IPS-20b (cell line): ENCODE measurements at regions not wholly inside any gene's neighbourhood (a gene's known extent, or its start where the extent isn't known, plus 50 kb on each side); places are given as distances from the start of the nearest gene placed in this dataset.

Experiments used
- H3K27ac ChIP-seq: one replicate; pipeline ENCODE4 v1.5.1; 2013; ENCODE audit warnings: low read length
- H3K27me3 ChIP-seq: 2 replicates; pipeline ENCODE4 v1.6.1; 2013; ENCODE audit warnings: mild to moderate bottlenecking, low read length, inconsistent platforms; ENCODE audit not compliant: insufficient read depth
- H3K36me3 ChIP-seq: 2 replicates; pipeline ENCODE4 v1.6.1; 2013; ENCODE audit warnings: low read depth, mild to moderate bottlenecking, inconsistent platforms, low read length, moderate library complexity; ENCODE audit not compliant: insufficient read depth
- H3K4me1 ChIP-seq: 2 replicates; pipeline ENCODE4 v1.6.1; 2013; ENCODE audit warnings: mild to moderate bottlenecking, control low read depth, inconsistent platforms, low read length, moderate library complexity; ENCODE audit not compliant: insufficient read depth
- H3K4me3 ChIP-seq: 2 replicates; pipeline ENCODE4 v1.5.1; 2013; ENCODE audit warnings: mild to moderate bottlenecking, low read length, inconsistent platforms
- H3K9ac ChIP-seq: 2 replicates; pipeline ENCODE4 v1.6.1; 2013; ENCODE audit warnings: low read depth, mild to moderate bottlenecking, inconsistent platforms, low read length, moderate library complexity
- H3K9me3 ChIP-seq: 2 replicates; pipeline ENCODE4 v1.6.1; 2013; ENCODE audit warnings: mild to moderate bottlenecking, low read depth, low read length, inconsistent platforms; ENCODE audit not compliant: insufficient read depth

DNA sequence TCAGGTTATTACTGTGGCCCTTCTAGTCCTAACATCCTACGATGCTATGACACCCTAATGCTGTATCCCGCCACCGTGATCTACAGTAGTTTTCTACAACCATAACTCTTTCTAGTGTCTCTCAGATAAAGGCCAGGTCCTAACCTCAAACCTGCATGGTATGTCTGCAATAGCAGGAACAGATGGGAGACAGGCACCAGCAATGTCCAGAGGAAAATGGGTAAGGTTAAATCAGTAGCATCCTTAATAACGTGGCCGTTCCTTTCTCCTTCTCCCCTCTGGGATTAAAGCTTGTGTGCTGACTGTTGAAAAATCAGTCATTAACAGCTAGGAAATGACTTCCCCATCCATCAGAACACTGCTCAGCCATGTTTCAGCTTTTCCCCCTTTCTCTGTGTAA, 321.9 kb upstream of the NPVF start:
- H3K9me3 ChIP-seq: no peaks in the 10 kb centered on the region
- no peaks in the 10 kb centered on the region for H3K36me3 ChIP-seq
- H3K4me1 ChIP-seq: peaks cover 6% of the 10 kb centered on the region; the same call in 1 of the 2 replicates
- no peak overlapping the region for H3K27ac ChIP-seq
- no peak overlapping the region for H3K4me3 ChIP-seq
- no peaks in the 10 kb centered on the region for H3K27me3 ChIP-seq
- no peak overlapping the region for H3K9ac ChIP-seq

DNA sequence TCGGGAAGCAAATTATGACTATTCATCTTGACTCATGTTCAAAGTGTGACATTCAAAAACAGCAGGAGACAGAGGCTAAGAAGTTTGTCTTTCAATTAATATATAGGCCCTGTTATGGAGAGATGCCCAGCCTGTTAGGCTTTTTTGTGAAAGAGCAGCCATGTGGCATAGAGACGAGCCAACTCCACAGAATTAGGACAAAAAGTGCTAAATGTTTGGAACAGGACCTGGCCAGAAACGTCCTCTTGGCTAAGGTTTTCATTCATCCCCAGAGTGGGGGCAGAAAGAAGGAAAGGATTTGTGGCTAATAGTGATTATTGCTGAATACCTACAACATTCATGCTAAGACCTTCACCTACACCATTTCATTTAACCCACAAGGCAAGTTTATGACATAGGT, 324.7 kb upstream of the NPVF start:
- no peaks in the 10 kb centered on the region for H3K36me3 ChIP-seq
- H3K4me1 ChIP-seq: peaks cover 6% of the 10 kb centered on the region; the same call in 1 of the 2 replicates
- H3K9ac ChIP-seq: no peak overlapping the region
- no peaks in the 10 kb centered on the region for H3K27me3 ChIP-seq
- no peaks in the 10 kb centered on the region for H3K9me3 ChIP-seq
- H3K27ac ChIP-seq: no peak overlapping the region
- H3K4me3 ChIP-seq: no peak overlapping the region

DNA sequence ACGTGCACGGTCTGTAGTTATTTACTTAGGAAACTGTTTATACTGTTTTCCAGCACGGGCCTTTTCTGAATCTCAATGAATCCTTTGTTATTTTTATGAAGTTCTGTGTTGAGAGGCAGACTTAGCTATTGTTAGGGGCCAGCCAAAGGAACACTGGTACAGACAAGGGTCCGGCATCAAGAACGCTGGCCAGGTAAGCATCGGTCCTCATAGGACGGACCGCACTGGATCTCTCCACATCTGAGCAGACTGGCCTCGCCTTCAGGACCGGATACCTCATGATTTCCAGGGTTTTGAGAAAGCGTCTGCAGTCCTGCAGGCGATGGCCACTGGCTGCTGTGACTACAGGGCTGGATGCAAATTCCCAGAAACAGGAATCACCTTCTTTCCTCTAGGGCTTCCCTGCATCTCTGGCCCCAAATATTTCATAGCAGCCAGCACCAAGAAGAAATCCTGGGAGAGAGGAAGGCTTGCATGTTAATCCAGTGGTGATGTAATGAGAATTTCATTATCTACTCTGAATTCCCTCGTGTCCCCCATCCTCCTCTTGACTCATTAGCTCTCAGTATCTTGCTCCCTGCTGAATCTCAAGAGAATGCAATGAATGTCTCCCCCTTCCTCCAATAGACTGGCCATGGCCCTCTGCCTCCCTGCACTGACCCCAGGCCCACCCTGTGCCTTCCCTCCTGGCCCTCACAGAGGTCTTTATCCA, 325.4 kb upstream of the NPVF start:
- no peaks in the 10 kb centered on the region for H3K36me3 ChIP-seq
- no peak overlapping the region for H3K9ac ChIP-seq
- no peak overlapping the region for H3K27ac ChIP-seq
- H3K27me3 ChIP-seq: no peaks in the 10 kb centered on the region
- peaks cover 6% of the 10 kb centered on the region; the same call in 1 of the 2 replicates for H3K4me1 ChIP-seq
- H3K9me3 ChIP-seq: peaks cover 3% of the 10 kb centered on the region; the same call in 1 of the 2 replicates
- H3K4me3 ChIP-seq: no peak overlapping the region

DNA sequence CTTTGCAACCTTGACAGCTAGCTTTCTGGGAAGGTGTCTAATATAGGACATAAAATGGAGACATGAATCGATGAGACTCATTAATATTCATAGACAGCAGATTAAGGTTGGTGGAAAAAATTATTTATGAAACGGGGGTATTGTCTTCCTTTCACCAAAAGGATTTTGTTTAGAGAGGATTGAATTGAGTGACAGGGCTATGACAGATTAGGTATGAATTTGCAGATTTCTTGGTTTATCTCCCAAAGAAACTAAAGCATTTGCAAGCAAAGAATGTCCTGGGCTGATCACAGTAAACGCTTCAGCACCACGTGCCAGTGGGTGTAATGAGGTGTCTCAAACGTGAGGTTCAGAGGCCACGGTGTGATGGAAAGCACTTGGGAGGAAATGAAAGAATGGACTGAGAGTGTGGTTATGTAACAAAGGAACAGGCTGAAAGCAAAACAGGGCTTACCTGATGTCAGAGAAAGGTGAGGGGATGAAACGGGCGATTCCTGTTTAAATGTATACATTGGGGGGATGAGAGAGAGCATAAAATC, 329.2 kb upstream of the NPVF start:
- Histone ChIP-seq H3K4me1 (peaks cover 6% of the 10 kb centered on the region; the same call in 1 of the 2 replicates), H3K36me3 (no peaks in the 10 kb centered on the region), H3K9me3 (peaks cover 5% of the 10 kb centered on the region; the same call in 1 of the 2 replicates), H3K4me3 (no peak overlapping the region), H3K27me3 (no peaks in the 10 kb centered on the region), H3K9ac (no peak overlapping the region), H3K27ac (no peak overlapping the region)

DNA sequence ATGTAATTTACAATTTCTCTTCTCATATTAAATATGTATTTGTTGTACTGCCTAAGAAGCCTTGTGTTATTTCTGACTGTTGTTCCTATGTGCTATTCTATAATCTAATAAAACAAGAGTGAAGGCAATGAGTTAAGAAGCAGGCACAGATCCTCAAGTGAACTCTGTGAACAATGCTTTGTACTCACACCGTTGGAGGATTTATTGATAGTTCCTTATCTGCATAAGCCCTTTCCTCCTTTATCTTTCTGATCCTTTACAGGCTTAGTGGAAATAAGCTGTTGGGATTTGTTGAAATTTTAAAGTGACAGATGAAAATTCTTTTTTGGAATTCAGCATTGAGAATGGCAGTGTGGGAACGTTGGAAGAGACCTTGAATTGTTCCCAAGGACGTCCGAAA, 329.6 kb upstream of the NPVF start:
- H3K9ac ChIP-seq: no peak overlapping the region
- H3K27me3 ChIP-seq: no peaks in the 10 kb centered on the region
- H3K27ac ChIP-seq: no peak overlapping the region
- H3K36me3 ChIP-seq: no peaks in the 10 kb centered on the region
- H3K9me3 ChIP-seq: peaks cover 5% of the 10 kb centered on the region; the same call in 1 of the 2 replicates
- H3K4me1 ChIP-seq: peaks cover 6% of the 10 kb centered on the region; the same call in 1 of the 2 replicates
- H3K4me3 ChIP-seq: no peak overlapping the region

DNA sequence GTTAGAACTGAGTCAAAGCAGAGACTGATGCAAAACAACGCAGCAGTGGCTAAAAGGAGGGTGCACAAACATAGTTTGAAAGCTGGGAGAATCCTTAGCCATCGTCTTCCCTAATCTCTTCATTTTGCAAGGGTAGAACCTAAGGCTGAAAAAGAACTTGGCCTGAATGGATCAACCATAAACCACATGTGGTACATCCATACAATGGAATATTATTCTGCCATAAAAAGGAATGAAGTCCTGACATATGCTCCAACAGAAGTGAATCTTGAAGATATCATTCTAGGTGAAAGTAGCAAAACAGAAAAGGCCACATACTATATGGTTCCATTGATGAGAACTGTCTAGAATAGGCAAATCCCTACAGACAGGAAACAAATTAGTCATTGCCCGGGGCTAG, 330.3 kb upstream of the NPVF start:
- no peaks in the 10 kb centered on the region for H3K36me3 ChIP-seq
- peaks cover 6% of the 10 kb centered on the region; the same call in 1 of the 2 replicates for H3K4me1 ChIP-seq
- H3K27ac ChIP-seq: no peak overlapping the region
- no peak overlapping the region for H3K9ac ChIP-seq
- H3K9me3 ChIP-seq: peaks cover 5% of the 10 kb centered on the region; the same call in 1 of the 2 replicates
- H3K27me3 ChIP-seq: no peaks in the 10 kb centered on the region
- H3K4me3 ChIP-seq: no peak overlapping the region

DNA sequence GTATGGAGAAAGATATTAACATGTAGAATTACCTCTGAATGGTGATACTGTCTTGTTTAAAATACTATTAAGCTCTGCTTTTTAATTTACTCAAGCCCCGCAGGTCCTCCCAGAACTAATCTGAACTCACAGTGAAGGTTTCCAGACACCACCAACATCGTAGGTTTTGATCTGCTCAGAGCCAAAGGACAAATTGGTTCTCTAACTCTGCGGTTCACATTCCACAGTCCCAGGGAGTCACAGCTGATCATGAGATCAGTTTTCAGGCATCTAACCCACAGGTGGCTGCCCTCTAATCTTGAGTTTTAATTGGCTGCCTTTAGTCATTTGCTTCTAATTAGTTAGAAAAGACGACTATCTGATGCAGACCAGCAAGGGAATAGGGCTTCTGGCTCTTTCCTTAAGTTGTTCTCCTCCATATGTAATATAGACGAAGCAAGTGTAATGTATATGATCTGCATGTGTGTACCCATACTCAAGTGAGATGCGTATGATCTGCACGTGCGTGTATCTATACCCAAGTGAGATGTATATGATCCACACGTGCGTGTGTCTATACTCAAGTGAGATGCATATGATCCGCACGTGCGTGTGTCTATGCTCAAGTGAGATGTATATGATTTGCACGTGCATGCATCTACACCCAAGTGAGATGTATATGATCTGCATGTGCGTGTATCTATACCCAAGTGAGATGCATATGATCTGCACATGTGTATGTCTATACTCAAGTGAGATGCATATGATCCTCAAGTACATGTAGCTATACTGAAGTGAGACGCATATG, 331.5 kb upstream of the NPVF start:
- no peak overlapping the region for H3K4me3 ChIP-seq

DNA sequence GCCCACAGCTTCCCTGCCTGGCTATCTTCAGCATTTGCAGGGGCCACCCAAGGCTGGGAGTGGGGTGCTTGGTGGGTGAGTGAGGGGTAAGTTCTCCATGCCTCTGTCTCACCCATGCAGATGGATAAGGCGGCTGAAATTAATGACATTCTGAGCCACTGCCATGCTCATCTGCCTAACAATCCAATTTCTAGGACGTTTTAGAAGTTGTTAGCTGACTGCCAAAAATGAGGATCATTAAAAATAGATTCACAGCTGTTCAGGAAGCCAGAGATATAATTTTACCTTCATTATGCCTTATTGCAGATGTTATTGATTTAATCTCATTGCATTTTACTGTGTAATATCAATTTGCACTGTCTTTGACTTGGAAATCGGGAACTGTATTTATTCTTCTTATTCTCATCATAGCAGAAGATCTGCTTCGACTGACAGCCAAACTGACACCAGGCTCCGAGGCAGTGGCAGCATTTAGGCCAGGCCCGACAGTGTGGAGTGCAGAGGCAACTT, 334.4 kb upstream of the NPVF start:
- Histone ChIP-seq H3K27me3 (no peaks in the 10 kb centered on the region), H3K9ac (no peak overlapping the region), H3K4me3 (no peak overlapping the region), H3K36me3 (no peaks in the 10 kb centered on the region), H3K4me1 (no peaks in the 10 kb centered on the region), H3K27ac (no peak overlapping the region), H3K9me3 (peaks cover 5% of the 10 kb centered on the region; the same call in 1 of the 2 replicates)

More for the DNA sequence above, 331.5 kb upstream of the NPVF start:
- Histone ChIP-seq H3K9me3 (peaks cover 5% of the 10 kb centered on the region; the same call in 1 of the 2 replicates), H3K27me3 (no peaks in the 10 kb centered on the region), H3K4me1 (no peaks in the 10 kb centered on the region), H3K9ac (no peak overlapping the region), H3K27ac (no peak overlapping the region), H3K36me3 (no peaks in the 10 kb centered on the region)

DNA sequence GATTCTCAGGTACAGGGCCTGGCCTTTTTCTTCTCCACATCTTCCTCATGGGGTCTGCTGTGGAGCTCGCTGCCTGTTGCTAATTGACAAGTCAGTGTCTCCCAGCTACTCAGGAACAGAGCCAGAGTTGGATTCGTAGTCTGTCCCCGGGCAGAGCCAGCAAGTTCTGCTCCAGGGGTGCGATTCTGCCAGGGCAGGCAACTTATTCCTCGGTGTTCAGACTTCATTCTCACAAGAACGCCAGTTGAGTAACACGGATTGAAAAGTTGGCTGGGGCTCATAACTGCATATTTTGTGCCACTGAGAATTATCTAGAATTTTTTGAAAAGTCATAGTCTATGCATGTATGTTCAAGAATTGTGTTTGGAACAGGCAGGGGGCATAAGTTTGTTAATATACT, 336.7 kb upstream of the NPVF start:
- no peaks in the 10 kb centered on the region for H3K27me3 ChIP-seq

DNA sequence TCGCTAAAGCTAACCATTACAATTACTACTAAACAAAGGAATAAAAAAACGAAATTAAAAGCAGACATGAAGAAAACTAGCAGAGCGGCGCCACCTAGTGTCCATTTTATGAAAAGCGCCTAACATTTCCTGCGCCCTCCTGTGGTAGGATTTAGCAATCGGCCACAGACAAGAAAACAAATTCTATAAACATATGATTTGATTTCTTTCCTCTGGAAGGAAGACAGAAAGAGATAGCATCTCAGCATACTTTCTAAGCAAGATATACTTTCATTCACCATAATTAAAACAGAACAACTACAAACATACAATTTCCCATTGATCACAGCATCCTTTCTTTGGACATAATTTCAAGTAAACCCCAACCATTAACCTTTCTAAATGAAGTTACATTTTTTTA, 337.7 kb upstream of the NPVF start:
- H3K4me1 ChIP-seq: no peaks in the 10 kb centered on the region
- H3K9me3 ChIP-seq: no peaks in the 10 kb centered on the region
- no peak overlapping the region for H3K27ac ChIP-seq
- H3K36me3 ChIP-seq: no peaks in the 10 kb centered on the region
- no peak overlapping the region for H3K9ac ChIP-seq
- H3K27me3 ChIP-seq: no peaks in the 10 kb centered on the region
- H3K4me3 ChIP-seq: no peak overlapping the region

More for the DNA sequence above, 336.7 kb upstream of the NPVF start:
- H3K9me3 ChIP-seq: no peaks in the 10 kb centered on the region
- no peaks in the 10 kb centered on the region for H3K4me1 ChIP-seq
- no peaks in the 10 kb centered on the region for H3K36me3 ChIP-seq
- no peak overlapping the region for H3K9ac ChIP-seq
- no peak overlapping the region for H3K4me3 ChIP-seq
- H3K27ac ChIP-seq: no peak overlapping the region

DNA sequence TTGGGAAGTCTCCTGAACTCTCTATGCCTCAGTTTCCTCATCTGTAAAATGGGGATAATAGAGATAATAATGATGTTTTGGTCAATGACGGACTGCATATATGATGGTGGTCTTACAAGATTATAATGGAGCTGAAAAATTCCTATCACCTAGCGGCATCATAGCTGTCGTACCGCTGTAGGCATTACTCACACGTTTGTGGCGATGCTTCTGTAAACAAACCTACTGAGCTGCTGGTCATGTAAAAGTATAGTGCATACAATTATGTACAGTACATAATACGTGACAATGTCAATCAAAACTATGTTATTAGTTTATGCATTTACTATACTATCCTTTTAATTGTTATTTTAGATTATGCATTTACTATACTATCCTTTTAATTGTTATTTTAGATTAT, 339.1 kb upstream of the NPVF start:
- H3K27me3 ChIP-seq: no peaks in the 10 kb centered on the region
- H3K9ac ChIP-seq: no peak overlapping the region
- no peaks in the 10 kb centered on the region for H3K4me1 ChIP-seq
- no peak overlapping the region for H3K4me3 ChIP-seq
- no peaks in the 10 kb centered on the region for H3K36me3 ChIP-seq
- H3K9me3 ChIP-seq: no peaks in the 10 kb centered on the region
- H3K27ac ChIP-seq: no peak overlapping the region
